HCT116 (cell line): ENCODE measurements at regions not wholly inside any gene's neighbourhood (a gene's known extent, or its start where the extent isn't known, plus 50 kb on each side); places are given as distances from the start of the nearest gene placed in this dataset.

Experiments used
- ATAC-seq: fragments of 200-7000 bp; cut with Tn5 transposase; 2 replicates; pipeline ENCODE4 v1.9.1; 2020; ENCODE audit warnings: mild to moderate bottlenecking, moderate library complexity
- BruUV-seq: library from RNA; stranded (reverse); fragments of 400-500 nt; replicated peaks from 2 replicates; lab custom pipeline; 2021; lab: Mats Ljungman, UMichigan
- CTCF ChIA-PET: fragments of 300-600 bp; sonication (Branson Sonifier 250); formaldehyde crosslinking; loops from one replicate; lab custom pipeline; 2021; ENCODE audit warnings: antibody characterized with exemption; lab: Charles Lee
- POLR2A ChIA-PET: fragments of 300-600, 350-600 bp; sonication (Branson Sonifier 250); formaldehyde crosslinking; loops from one replicate; lab custom pipeline; 2021; ENCODE audit warnings: antibody characterized with exemption; lab: Charles Lee
- RAD21 ChIA-PET, 2 experiments: fragments of 300-600 bp; sonication (Branson Sonifier 250); formaldehyde crosslinking; loops; one replicate each; lab custom pipeline; 2023; ENCODE audit warnings: low total read pairs in 2 of 2; ENCODE audit not compliant: uncharacterized antibody in 2 of 2, unreplicated experiment in 2 of 2, low non-redundant PET in 1 of 2; lab: Charles Lee
- DNase-seq: peaks from one replicate; pipeline ENCODE4 v3.0.0-alpha.2; 2010; ENCODE audit warnings: low read depth, low spot score
- H2AFZ ChIP-seq: fragments of 200-600 bp; shearing (Covaris generic), sonication (generic); 2 replicates; pipeline ENCODE4 v1.6.1; 2017; ENCODE audit warnings: low read depth, mixed run types, mixed read lengths, antibody characterized with exemption, low read length; ENCODE audit not compliant: poor library complexity, severe bottlenecking
- H3K27ac ChIP-seq: 2 replicates; pipeline ENCODE4 v1.5.1; 2012; ENCODE audit warnings: low read depth, low read length
- H3K27me3 ChIP-seq: fragments of 200-600 bp; sonication (generic); 2 replicates; pipeline ENCODE4 v1.6.1; 2016; ENCODE audit warnings: mixed run types, low read length, mixed read lengths; ENCODE audit not compliant: insufficient read depth
- H3K36me3 ChIP-seq, 2 experiments: fragments of 200-500 bp in 1 of 2; fragments of 200-600 bp in 1 of 2; sonication (Bioruptor generic) in 1 of 2; sonication (generic) in 1 of 2; 2 replicates each; pipeline versions ENCODE4 v1.5.1 to v1.6.1; 2014 to 2016; ENCODE audit warnings: low read length in 2 of 2, inconsistent platforms in 1 of 2, mixed read lengths in 1 of 2, mixed run types in 1 of 2; ENCODE audit not compliant: insufficient read depth in 2 of 2, control insufficient read depth in 1 of 2
- H3K4me1 ChIP-seq, 2 experiments: fragments of 200-600 bp in 1 of 2; sonication (generic) in 1 of 2; 2 replicates each; pipeline versions ENCODE4 v1.5.1 to v1.6.1; 2012 to 2017; ENCODE audit warnings: low read length in 2 of 2, inconsistent platforms in 1 of 2, mild to moderate bottlenecking in 1 of 2, mixed read lengths in 1 of 2, mixed run types in 1 of 2, moderate library complexity in 1 of 2; ENCODE audit not compliant: insufficient read depth in 2 of 2, control insufficient read depth in 1 of 2
- H3K4me2 ChIP-seq: fragments of 200-600 bp; sonication (generic); 2 replicates; pipeline ENCODE4 v1.6.1; 2017; ENCODE audit warnings: mixed run types, low read length, mixed read lengths
- H3K4me3 ChIP-seq, 2 experiments: fragments of 200-600 bp in 1 of 2; sonication (generic) in 1 of 2; replicated peaks in 1 of 2; 2 replicates each; pipeline ENCODE4 v1.5.1; 2011 to 2016; ENCODE audit warnings: low read length in 2 of 2, control low read depth in 1 of 2, low read depth in 1 of 2, mild to moderate bottlenecking in 1 of 2, mixed read lengths in 1 of 2, mixed run types in 1 of 2
- H3K79me2 ChIP-seq: fragments of 200-600 bp; sonication (generic); 2 replicates; pipeline ENCODE4 v1.6.1; 2017; ENCODE audit warnings: mild to moderate bottlenecking, mixed run types, low read length, moderate library complexity, mixed read lengths; ENCODE audit not compliant: insufficient read depth
- H3K9ac ChIP-seq: fragments of 200-600 bp; sonication (generic); 2 replicates; pipeline ENCODE4 v1.6.1; 2016; ENCODE audit warnings: low read length, mixed read lengths
- H3K9me2 ChIP-seq: fragments of 200-600 bp; sonication (generic), shearing (Covaris generic); 2 replicates; pipeline ENCODE4 v1.6.1; 2017; ENCODE audit warnings: mixed run types, mild to moderate bottlenecking, moderate library complexity; ENCODE audit not compliant: insufficient read depth
- H3K9me3 ChIP-seq, 2 experiments: fragments of 200-500 bp in 1 of 2; fragments of 200-600 bp in 1 of 2; sonication (Bioruptor generic) in 1 of 2; sonication (generic) in 1 of 2; 2 replicates each; pipeline ENCODE4 v1.6.1; 2014 to 2017; ENCODE audit warnings: low read length in 2 of 2, mixed read lengths in 2 of 2, inconsistent platforms in 1 of 2, low read depth in 1 of 2, mild to moderate bottlenecking in 1 of 2, mixed run types in 1 of 2, moderate library complexity in 1 of 2; ENCODE audit not compliant: control insufficient read depth in 1 of 2, insufficient read depth in 1 of 2
- H4K20me1 ChIP-seq: fragments of 200-600 bp; sonication (generic), shearing (Covaris generic); 2 replicates; pipeline ENCODE4 v1.6.1; 2017; ENCODE audit warnings: mixed run types, mild to moderate bottlenecking, moderate library complexity; ENCODE audit not compliant: insufficient read depth
- CBX3 ChIP-seq: IDR thresholded peaks from 2 replicates; pipeline ENCODE4 v1.6.1; 2012; ENCODE audit warnings: low read depth
- CEBPB ChIP-seq: IDR thresholded peaks from 2 replicates; pipeline ENCODE4 v1.6.1; 2012; ENCODE audit warnings: low read depth
- EGR1 ChIP-seq: IDR thresholded peaks from 2 replicates; pipeline ENCODE4 v1.6.1; 2012; ENCODE audit warnings: low read depth
- ELF1 ChIP-seq: IDR thresholded peaks from 2 replicates; pipeline ENCODE4 v1.6.1; 2012; ENCODE audit warnings: low read depth, borderline replicate concordance
- EZH2phosphoT487 ChIP-seq: fragments of 200-600 bp; IDR thresholded peaks from 2 replicates; pipeline ENCODE4 v1.6.1; 2018; ENCODE audit warnings: antibody characterized with exemption, borderline replicate concordance
- JUND ChIP-seq: IDR thresholded peaks from 2 replicates; pipeline ENCODE4 v1.6.1; 2012
- MAX ChIP-seq: IDR thresholded peaks from 2 replicates; pipeline ENCODE4 v1.6.1; 2012
- POLR2A ChIP-seq: IDR thresholded peaks from 2 replicates; pipeline ENCODE4 v1.7.0; 2011; ENCODE audit warnings: borderline replicate concordance; ENCODE audit not compliant: insufficient read depth, insufficient read length; ENCODE audit errors: extremely low read depth
- POLR2AphosphoS5 ChIP-seq: IDR thresholded peaks from 2 replicates; pipeline ENCODE4 v1.6.1; 2011; ENCODE audit warnings: mild to moderate bottlenecking, low read depth, low read length, moderate library complexity
- RAD21 ChIP-seq: IDR thresholded peaks from 2 replicates; pipeline ENCODE4 v1.6.1; 2012; ENCODE audit warnings: low read depth, mild to moderate bottlenecking
- REST ChIP-seq: IDR thresholded peaks from 2 replicates; pipeline ENCODE4 v1.6.1; 2012; ENCODE audit warnings: low read depth
- SIN3A ChIP-seq: IDR thresholded peaks from 2 replicates; pipeline ENCODE4 v1.6.1; 2012; ENCODE audit warnings: low read depth
- SP1 ChIP-seq: IDR thresholded peaks from 2 replicates; pipeline ENCODE4 v1.6.1; 2012; ENCODE audit warnings: low read depth
- SRF ChIP-seq: IDR thresholded peaks from 2 replicates; pipeline ENCODE4 v1.6.1; 2012; ENCODE audit warnings: low read depth
- TCF7L2 ChIP-seq: IDR thresholded peaks from 2 replicates; pipeline ENCODE4 v1.7.0; 2011; ENCODE audit warnings: borderline replicate concordance, inconsistent platforms; ENCODE audit not compliant: insufficient read depth, insufficient read length; ENCODE audit errors: extremely low read depth
- YY1 ChIP-seq: IDR thresholded peaks from 2 replicates; pipeline ENCODE4 v1.6.1; 2011; ENCODE audit warnings: low read length, low read depth, moderate library complexity, mild to moderate bottlenecking; ENCODE audit not compliant: insufficient replicate concordance; ENCODE audit errors: extremely low read depth
- ZFX ChIP-seq: fragments of 450-650 bp; IDR thresholded peaks from 2 replicates; pipeline ENCODE4 v1.6.1; 2017
- intact Hi-C: fragments of 100-400 bp; cut with micrococcal nuclease; formaldehyde crosslinking; loops from 2 replicates; pipeline ENCODE4 v1.10.0; 2022
- TF ChIP-seq, protein P1 (sequence below): IDR thresholded peaks from 2 replicates; pipeline ENCODE4 v1.6.1; 2011; ENCODE audit warnings: mild to moderate bottlenecking, low read length, moderate library complexity; ENCODE audit not compliant: insufficient replicate concordance; ENCODE audit errors: extremely low read depth

DNA sequence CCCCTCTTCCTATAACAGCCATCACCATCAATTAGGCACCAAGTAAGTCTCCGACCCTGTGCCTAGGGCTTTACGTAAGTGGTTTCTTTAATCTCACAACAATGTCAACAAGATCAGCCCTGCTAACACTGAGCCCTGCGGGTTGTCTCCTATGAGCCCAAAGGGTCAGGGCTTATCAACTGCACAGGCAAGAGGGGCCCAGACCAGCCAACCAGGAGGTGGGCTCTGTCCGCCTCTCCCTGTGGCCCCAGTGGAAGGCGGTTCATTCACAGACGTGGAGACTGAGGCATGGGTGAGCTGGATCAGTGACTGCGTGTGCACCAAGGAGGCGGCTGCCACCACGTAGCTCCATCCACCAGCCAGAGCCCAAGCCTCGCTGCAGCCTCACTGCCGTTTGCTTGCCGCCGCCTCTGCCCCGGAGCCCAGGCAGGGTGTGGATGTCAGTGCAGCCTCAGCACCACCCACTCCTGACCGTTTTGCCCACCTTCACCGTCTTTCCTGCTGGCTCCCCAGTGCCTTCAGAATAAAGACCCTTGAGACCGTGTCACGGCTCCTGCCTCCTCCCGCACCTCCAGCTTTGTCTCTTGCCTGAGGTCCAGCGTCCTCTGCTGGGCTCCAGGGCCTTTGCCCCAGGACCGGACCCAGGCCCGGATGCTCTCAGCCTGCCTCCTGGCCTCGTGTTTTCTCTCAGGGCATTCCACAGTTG, 78.7 kb downstream of the DLL1 start (continued):
- TF ChIP-seq, protein P1, sequence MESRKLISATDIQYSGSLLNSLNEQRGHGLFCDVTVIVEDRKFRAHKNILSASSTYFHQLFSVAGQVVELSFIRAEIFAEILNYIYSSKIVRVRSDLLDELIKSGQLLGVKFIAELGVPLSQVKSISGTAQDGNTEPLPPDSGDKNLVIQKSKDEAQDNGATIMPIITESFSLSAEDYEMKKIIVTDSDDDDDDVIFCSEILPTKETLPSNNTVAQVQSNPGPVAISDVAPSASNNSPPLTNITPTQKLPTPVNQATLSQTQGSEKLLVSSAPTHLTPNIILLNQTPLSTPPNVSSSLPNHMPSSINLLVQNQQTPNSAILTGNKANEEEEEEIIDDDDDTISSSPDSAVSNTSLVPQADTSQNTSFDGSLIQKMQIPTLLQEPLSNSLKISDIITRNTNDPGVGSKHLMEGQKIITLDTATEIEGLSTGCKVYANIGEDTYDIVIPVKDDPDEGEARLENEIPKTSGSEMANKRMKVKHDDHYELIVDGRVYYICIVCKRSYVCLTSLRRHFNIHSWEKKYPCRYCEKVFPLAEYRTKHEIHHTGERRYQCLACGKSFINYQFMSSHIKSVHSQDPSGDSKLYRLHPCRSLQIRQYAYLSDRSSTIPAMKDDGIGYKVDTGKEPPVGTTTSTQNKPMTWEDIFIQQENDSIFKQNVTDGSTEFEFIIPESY, result no peak

DNA sequence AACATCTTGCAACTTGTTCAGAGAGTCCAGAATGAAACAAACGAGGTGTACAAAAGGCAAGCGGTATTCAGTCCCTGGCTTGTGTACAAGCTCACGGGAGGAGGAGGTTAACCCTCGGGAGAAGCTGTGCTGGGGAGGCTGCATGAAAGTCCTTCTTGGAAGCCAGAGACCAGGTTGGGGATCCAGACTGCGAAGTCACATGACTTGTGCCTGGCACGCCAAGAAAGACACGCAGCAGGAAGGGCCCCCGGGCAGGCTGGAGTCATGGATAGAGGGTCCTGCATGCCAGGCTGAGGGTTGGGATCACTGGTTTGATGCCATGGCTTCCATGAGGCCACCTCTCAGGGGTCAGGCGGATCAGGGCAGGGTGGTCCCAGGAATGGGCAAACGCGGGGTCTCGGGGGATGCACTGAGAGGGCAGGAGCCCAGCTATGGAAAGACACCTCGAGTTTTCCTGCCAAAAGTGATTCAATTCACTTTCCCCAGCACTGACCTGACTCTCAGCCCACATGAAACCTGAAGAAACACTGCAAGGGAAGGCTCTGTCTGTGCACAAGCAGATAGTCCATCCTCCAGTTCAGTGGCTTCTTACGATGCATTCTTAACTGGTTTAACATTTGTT, 79.4 kb downstream of the DLL1 start:
- H3K9ac ChIP-seq, result no peak overlapping the region
- BruUV-seq, result no TSS peak
- H3K4me2 ChIP-seq, result no peak overlapping the region
- intact Hi-C loops, result no loop called here
- no peaks in the 10 kb centered on the region for H3K4me1 ChIP-seq
- H2AFZ ChIP-seq, result no peak overlapping the region
- DNase-seq (no peak), ATAC-seq (no peak)
- no peak overlapping the region for H3K4me3 ChIP-seq
- POLR2A ChIA-PET, result no interaction called here
- peaks cover 9% of the 10 kb centered on the region; the same call in 1 of the 2 replicates for H3K27me3 ChIP-seq
- no peaks in the 10 kb centered on the region for H3K9me2 ChIP-seq
- CTCF ChIA-PET, result no interaction called here
- no peaks in the 10 kb centered on the region for H3K79me2 ChIP-seq
- no peak overlapping the region for H3K27ac ChIP-seq
- H4K20me1 ChIP-seq, result no peaks in the 10 kb centered on the region
- no peaks in the 10 kb centered on the region for H3K9me3 ChIP-seq
- RAD21 ChIA-PET, result no interaction called here
- H3K36me3 ChIP-seq, result no peaks in the 10 kb centered on the region
- TF ChIP-seq EZH2phosphoT487, result no peak
- no peak for TF ChIP-seq SIN3A
- TF ChIP-seq POLR2A, result no peak
- TF ChIP-seq SRF, result no peak
- no peak for TF ChIP-seq REST
- TF ChIP-seq TCF7L2, result no peak
- no peak for TF ChIP-seq CEBPB
- TF ChIP-seq CBX3, result no peak
- TF ChIP-seq ELF1, result no peak
- TF ChIP-seq POLR2AphosphoS5, result no peak
- TF ChIP-seq SP1, result no peak
- no peak for TF ChIP-seq RAD21
- no peak for TF ChIP-seq MAX
- TF ChIP-seq ZFX, result no peak
- no peak for TF ChIP-seq JUND
- no peak for TF ChIP-seq EGR1
- TF ChIP-seq YY1, result no peak
